ENCODE measurements at regions not wholly inside any gene's neighbourhood (a gene's known extent, or its start where the extent isn't known, plus 50 kb on each side); places are given as distances from the start of the nearest gene placed in this dataset.
"Not testable (repeated sequence)": the region's sequence is repeated elsewhere in the genome, so short reads cannot be mapped to it uniquely, and the experiment has no call there.

DNA sequence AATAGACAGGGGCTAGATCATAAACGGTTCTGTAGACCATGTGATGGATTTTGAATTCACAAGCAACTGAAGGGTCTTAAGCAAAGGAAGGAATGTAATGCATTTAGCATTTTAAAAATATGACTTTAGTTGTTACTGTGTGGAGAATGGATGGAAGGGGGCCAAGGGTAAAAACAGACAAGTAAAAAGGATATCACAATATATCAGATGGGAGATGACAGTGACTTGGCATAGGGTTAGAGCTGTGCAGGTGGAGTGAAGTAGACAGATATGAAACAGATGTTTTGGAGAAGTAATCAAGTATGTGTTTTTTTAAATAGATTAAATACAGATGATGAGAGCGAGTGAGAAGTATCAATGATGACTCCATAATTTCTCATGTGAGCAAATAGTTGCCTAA, 1116.0 kb upstream of the TENM3 start:
- no peak for DNase-seq (ENCODE audit: low spot score)

- DNase-seq (ENCODE audit: low spot score): not testable (repeated sequence)
These were observed 1112.9 kb upstream of the TENM3 start for GRCh38 chr4:181130317-181130716.

DNA sequence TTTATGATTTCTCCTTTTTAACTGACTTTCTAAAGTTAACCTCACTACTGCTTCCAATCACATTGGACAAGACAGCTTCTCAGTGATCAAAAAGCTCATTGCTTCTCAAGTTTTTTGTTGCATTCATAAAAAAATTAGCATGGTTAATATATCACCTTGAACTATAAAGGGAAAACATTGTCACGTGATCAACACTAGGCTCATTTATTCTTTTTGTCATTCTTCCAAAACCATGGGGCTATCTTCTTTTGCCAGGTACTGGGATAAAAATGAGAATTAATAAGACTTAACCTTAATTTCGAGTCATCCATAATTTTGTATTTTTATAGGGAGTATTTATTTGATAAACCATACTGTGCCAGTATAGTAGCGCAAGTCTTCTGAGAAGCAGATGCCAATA, 1105.9 kb upstream of the TENM3 start:
- no peak for DNase-seq (ENCODE audit: low spot score)

DNA sequence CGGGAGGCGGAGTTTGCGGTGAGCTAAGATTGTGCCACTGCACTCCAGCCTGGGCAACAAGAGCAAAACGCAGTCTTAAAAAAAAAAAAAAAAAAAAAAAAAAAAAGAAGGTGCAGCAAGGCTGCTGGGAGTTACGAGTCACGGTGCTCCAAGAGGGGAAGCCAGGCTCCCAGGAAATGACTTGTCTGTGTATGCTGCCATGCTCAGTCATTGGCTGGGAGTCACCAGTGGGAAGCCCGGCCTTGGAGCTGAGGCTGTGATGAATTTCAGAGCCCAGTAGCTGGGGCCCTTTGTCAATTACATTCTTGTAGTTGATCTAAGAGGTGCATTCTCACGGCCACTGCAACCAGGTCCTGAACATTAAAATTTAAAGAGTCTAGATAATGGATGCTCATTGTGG, 1105.1 kb upstream of the TENM3 start:
- DNase-seq (ENCODE audit: low spot score): peak; percentile 31

GRCh38 chr4:181140037-181140603, 1103.1 kb upstream of the TENM3 start:
- DNase-seq (ENCODE audit: low spot score): no peak

DNA sequence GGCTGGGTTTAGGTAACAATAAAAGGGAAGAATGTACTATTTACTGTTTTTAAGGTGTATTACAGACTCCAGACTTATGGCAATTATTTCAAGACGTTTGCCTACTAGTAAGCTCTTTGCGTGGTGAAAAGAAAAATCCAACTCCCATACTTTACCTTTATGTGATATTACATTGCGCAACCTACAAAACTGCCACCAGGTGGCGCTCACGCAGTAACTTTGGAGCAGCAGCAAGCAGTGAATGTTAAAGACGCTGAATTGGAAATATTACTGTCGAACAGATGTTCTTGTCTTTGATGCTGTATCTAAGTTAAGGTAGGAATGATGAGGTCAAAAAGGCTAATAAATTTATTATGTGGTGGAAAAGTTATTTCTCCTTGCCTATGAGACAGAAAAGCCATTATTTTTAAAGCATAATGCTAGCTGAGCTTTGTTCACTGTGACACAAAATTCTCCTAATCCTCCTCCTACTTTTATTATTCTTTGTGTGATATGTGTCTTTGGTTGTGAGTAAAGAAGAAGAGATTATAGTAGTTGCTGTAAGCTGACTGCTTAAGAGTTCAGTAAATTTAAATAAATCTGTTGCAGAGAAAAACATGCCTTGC, 1099.8 kb upstream of the TENM3 start:
- peak; percentile 65 for DNase-seq (ENCODE audit: low spot score)

- DNase-seq (ENCODE audit: low spot score): no peak
These were observed 1097.2 kb upstream of the TENM3 start for GRCh38 chr4:181146051-181146450.

DNA sequence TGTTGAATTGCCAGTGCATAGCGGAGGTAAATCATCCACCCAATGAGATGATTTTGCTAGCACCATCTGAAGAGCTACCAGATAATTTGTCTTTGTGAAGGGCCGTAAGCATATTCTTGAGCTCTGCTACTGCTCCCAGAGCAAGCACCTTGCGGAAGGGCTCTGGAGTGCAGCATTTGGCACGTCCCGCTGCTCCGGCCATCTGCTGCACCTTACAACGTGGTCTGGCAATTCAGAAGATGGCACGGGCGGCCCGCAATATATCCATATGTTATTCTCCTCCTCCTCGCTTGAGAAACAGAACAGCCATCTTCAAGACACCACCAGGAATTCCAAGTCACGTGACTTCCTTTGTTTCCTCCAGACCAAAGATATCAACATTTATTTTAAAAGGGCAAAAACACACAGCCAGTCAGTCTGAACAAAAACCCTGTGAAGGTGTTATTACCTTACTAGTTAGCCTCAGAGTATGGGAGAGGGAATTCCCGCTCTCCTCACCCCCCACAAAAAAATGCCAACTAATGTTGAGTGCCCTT, 1095.7 kb upstream of the TENM3 start:
- no peak for DNase-seq (ENCODE audit: low spot score)

DNA sequence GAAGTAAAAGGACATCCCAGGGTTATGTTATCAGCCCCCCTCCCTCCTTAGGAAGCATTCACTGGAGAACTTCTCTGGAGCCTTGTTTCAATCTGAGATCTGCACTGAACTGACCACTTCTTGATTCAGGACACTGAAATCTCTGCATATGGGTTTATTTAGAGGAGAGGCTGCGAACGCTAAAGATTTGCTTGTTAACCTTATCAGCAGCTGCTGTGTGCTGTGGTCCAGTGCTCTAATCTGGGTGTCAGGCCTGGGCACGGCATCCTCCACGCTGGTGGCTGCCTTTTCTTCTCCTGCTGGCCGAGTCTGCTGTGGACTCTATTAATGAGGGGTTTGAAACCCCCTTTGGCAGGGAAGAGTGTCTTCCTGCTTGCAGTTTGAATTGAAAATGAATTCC, 1094.7 kb upstream of the TENM3 start:
- no peak for DNase-seq (ENCODE audit: low spot score)

DNA sequence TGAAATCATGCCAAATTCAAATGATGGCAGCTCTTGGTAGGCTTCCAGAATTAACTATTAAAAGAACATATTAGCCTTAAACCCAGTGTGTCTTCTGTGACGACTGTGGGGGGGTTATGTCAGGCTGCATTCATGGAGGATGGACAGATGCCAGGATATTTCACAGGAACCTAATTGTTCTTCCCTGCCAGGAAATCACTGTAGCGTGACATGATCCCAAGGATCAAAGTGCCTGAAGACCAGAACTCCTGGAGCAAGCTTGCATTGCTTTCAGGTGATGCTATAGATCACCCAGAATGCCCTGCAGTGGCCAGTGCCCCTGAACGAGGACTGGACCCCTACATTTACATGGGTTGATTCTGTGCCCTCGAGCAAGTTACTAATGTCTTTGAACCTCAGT, 1093.0 kb upstream of the TENM3 start:
- no peak for DNase-seq (ENCODE audit: low spot score)

- DNase-seq (ENCODE audit: low spot score): no peak
These were observed 1091.3 kb upstream of the TENM3 start for GRCh38 chr4:181151856-181152255.

GRCh38 chr4:181157647-181158046, 1085.6 kb upstream of the TENM3 start:
- DNase-seq (ENCODE audit: low spot score): no peak

DNA sequence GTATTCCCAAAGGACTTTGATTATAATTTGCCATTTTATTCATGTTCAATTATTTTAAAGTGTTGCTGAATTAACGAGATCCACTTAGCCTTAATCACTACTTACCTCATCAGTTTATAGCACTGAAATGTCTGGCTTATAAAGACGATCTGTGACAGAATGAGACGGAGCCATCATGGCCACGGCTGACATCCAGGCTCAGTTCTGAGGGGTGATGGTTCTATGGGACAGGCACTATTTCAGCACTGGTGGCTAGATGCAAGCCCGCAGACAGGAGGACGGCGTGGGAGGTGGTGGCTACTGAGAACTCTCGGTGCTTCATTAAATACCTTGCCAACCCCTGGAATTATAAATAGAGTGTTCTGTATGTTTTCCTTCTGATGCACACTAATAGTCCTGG, 1084.2 kb upstream of the TENM3 start:
- no peak for DNase-seq (ENCODE audit: low spot score)

- peak; percentile 77 for DNase-seq (ENCODE audit: low spot score)
These were observed 1081.5 kb upstream of the TENM3 start for GRCh38 chr4:181161669-181162068.

- no peak for DNase-seq (ENCODE audit: low spot score)
These were observed 1080.9 kb upstream of the TENM3 start for GRCh38 chr4:181162266-181162665.

DNA sequence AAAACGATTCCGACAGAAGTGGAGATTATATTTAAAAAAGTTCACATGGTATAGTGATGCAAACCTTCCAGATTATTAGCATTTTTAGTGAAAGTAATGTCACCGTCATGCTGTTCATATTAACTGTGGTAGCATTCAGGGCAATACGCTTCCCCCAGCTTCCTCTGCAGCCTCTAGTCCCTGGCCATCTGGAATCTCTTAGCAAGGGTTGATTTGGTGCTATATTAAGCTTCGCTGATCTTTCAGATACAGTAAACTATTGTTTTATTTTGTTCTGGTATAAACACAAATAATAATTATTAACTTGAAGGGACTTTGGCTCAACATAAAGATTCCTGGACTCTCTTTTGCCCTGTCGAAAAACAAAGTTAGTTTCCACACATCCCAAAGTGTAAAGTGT, 1080.5 kb upstream of the TENM3 start:
- no peak for DNase-seq (ENCODE audit: low spot score)

GRCh38 chr4:181166742-181167399, 1076.3 kb upstream of the TENM3 start:
- no peak for DNase-seq (ENCODE audit: low spot score)

DNA sequence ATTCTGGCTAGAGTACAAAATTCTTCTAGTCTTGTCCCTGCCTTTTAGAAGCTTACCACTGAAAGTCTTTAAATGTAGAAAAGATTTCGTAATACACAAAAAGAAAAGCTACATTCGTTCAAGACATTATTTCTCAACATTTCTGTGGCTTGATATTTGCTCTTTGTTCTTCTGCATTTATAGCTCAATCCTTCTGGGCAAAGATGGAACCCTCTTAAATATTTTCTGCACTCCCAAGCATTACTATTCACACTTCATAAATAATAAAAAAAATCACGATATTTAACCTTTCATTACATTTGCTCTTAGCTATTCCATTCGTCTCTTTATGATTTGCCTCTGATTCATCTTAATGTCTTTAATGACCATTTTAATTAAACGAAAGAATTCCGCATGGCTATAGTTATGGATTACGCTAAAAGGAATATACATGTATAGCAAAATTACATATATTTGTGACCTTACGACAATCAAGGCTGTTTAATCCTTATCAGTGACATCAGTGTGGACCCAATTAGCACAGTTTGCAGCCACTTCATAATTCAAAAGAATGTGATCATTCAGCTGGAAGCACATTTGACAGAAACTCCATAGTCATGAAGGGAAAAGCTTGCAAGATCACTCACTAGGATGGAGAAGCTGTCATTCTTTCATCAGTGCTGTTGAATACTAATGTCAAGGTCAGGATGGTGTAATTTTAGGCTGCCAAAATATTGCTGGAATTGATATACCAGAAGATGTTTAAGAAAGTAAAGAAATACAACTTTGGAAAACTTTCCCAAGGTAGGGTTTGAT, 1075.0 kb upstream of the TENM3 start:
- DNase-seq (ENCODE audit: low spot score): no peak

GRCh38 chr4:181173046-181173445, 1070.2 kb upstream of the TENM3 start:
- DNase-seq (ENCODE audit: low spot score): no peak

DNA sequence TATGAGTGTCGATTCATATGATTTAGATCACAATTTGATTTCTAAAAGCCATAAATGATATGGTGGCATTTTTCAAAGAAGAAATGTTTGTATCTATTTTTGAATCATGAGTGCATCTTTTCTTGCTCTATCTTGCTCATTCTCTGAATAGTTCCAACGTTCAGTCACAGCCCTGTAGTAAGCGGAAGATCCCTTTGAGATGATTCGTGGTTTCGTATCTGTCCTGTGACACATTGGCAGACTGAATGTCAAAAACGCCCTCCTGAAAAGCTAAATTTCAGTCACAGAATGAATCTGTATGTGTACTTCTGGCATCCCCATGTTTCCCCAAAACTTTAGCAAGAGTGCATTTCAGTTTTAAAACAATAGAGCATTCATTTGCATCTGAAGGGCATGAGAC, 1066.9 kb upstream of the TENM3 start:
- no peak for DNase-seq (ENCODE audit: low spot score)

GRCh38 chr4:181181331-181181730, 1061.9 kb upstream of the TENM3 start:
- no peak for DNase-seq (ENCODE audit: low spot score)

- DNase-seq (ENCODE audit: low spot score): no peak
These were observed 1053.5 kb upstream of the TENM3 start for GRCh38 chr4:181189751-181190150.

All from RKO (cell line).